ENCODE measurements at regions not wholly inside any gene's neighbourhood (a gene's known extent, or its start where the extent isn't known, plus 50 kb on each side); places are given as distances from the start of the nearest gene placed in this dataset.

GRCh38 chr5:158553195-158553961 lies 546.3 kb downstream of the EBF1 start:
- DNase-seq (ENCODE audit: low spot score), result no peak

- no peak for DNase-seq (ENCODE audit: low spot score)
These were observed 547.5 kb downstream of the EBF1 start for GRCh38 chr5:158552241-158552640.

GRCh38 chr5:158549311-158549710 lies 550.4 kb downstream of the EBF1 start:
- DNase-seq (ENCODE audit: low spot score), result no peak

- DNase-seq (ENCODE audit: low spot score), result no peak
These were observed 553.0 kb downstream of the EBF1 start for GRCh38 chr5:158546748-158547147.

- no peak for DNase-seq (ENCODE audit: low spot score)
These were observed 553.7 kb downstream of the EBF1 start for GRCh38 chr5:158545949-158546530.

GRCh38 chr5:158544388-158545339 lies 555.1 kb downstream of the EBF1 start:
- no peak for DNase-seq (ENCODE audit: low spot score)

- no peak for DNase-seq (ENCODE audit: low spot score)
These were observed 556.0 kb downstream of the EBF1 start for GRCh38 chr5:158543539-158544387.

GRCh38 chr5:158541536-158542297 lies 558.0 kb downstream of the EBF1 start:
- no peak for DNase-seq (ENCODE audit: low spot score)

GRCh38 chr5:158538506-158539074 lies 561.1 kb downstream of the EBF1 start:
- no peak for DNase-seq (ENCODE audit: low spot score)

GRCh38 chr5:158537366-158537765 lies 562.4 kb downstream of the EBF1 start:
- no peak for DNase-seq (ENCODE audit: low spot score)

GRCh38 chr5:158534203-158534602 lies 565.5 kb downstream of the EBF1 start:
- no peak for DNase-seq (ENCODE audit: low spot score)

- no peak for DNase-seq (ENCODE audit: low spot score)
These were observed 567.0 kb downstream of the EBF1 start for GRCh38 chr5:158532739-158533138.

- no peak for DNase-seq (ENCODE audit: low spot score)
These were observed 567.9 kb downstream of the EBF1 start for GRCh38 chr5:158531860-158532259.

- DNase-seq (ENCODE audit: low spot score), result no peak
These were observed 569.6 kb downstream of the EBF1 start for GRCh38 chr5:158530115-158530514.

GRCh38 chr5:158529454-158529853 lies 570.3 kb downstream of the EBF1 start:
- DNase-seq (ENCODE audit: low spot score), result no peak

- no peak for DNase-seq (ENCODE audit: low spot score)
These were observed 574.1 kb downstream of the EBF1 start for GRCh38 chr5:158525663-158526062.

GRCh38 chr5:158524070-158524469 lies 575.6 kb downstream of the EBF1 start:
- no peak for DNase-seq (ENCODE audit: low spot score)

- no peak for DNase-seq (ENCODE audit: low spot score)
These were observed 576.9 kb downstream of the EBF1 start for GRCh38 chr5:158522776-158523175.

- no peak for DNase-seq (ENCODE audit: low spot score)
These were observed 577.7 kb downstream of the EBF1 start for GRCh38 chr5:158521995-158522394.

- no peak for DNase-seq (ENCODE audit: low spot score)
These were observed 580.2 kb downstream of the EBF1 start for GRCh38 chr5:158519433-158520021.
